Stimulated activated CD8-positive, alpha-beta memory T cell treated with anti-CD3 and anti-CD28 coated beads, Interleukin-7, amount 100 ng/mL, for 48 hours (primary cell): ENCODE measurements at regions not wholly inside any gene's neighbourhood (a gene's known extent, or its start where the extent isn't known, plus 50 kb on each side); places are given as distances from the start of the nearest gene placed in this dataset.

Source experiments
- DNase-seq, 2 donors: peaks; one replicate each; pipeline ENCODE4 v3.0.0-alpha.2; 2020; ENCODE audit warnings: low read depth in 1 of 2; ENCODE audit errors: extremely low read depth in 1 of 2

DNA sequence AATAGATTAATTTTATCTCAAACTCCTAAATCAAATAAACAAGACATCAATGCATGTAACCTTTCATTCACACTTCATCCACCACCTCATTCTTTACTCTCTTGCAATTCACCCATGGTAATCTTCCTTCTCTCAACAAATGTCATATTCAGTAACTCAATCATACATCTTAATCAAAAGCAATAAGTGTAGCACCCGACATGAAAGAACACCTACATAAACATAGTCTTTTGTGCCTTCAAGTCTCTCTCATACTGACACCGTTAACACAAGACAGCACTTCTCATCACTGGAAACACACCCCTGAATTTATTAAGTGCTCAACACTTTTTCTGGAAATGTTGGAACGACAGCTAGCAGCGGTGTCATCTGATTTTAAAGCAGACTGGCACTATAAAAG, 225.9 kb downstream of the TTLL7 start:
- DNase-seq = no peak

DNA sequence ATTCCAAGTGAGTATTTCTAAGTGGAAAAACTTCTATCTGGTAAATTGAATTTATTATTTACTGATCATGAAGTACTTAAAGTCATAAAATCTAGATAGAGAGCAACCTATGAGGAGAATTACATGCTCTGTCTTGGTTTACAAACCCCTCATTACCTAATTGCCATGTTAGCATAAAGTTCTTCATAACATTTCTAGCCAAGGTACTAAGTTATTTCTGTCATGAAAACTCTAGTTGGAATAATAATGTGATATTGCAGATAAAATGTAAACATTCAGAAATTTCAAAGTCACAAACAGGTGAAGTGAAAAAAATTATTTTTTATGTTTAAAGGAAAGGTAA, 228.6 kb downstream of the TTLL7 start:
- no peak for DNase-seq

DNA sequence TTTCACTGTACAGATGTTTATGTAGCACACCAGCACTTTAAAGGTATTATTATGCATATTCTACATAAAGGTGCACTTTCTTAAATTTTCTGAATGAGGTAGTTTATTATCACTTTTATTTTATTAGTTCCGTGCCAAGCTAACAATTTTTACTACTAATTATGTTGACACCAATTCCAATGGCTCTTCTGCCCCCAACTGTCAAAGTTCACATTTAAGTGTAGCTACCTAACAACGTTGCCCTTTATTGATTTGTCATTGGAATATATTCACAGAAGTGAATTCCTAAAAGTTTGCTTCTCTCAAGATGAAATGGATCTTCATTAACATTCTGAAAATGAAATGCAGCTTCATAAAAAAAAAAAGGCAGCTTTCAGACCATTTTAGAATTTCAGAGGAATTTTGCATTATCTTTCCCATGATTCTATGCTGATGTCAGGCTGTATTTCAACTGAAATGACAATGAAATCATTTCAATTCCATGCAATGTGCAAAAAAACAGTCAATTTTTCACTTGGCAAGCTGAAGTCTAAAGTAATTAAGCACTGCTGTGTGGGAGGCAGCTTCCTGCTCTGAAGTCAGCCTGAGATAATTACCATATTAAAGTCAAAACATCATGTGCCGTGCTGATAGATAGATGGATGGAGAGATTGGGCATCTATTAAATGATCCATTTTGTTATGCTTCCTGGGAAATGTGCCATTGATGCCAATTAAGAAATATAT, 229.2 kb downstream of the TTLL7 start:
- no peak for DNase-seq

- no peak for DNase-seq
Measured at GRCh38 chr1:83769072-83769471, 229.9 kb downstream of the TTLL7 start.

DNA sequence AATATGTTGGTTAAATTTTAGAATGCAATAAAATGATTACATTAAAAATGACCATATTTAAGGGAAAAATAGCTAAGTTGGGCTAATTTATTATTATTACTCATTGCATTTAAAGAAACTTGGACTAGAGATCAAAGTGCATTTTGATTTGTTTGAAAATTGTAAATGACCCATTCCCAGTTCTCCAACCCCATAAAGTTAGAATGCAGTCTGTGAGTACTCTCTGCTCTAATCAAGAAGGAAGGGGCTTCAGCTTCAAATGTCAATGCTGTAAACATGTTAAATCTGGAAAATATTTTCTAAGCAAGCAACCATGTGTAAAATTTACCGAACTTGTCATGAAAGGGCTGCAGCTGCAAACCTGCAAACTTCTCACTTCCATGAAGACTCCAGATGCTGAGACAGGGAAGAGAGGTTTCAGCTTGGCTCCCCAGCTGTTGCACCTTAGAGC, 232.7 kb downstream of the TTLL7 start:
- no peak for DNase-seq

- DNase-seq = no peak
Measured at GRCh38 chr1:83765125-83765524, 233.8 kb downstream of the TTLL7 start.

GRCh38 chr1:83764209-83764608, 234.7 kb downstream of the TTLL7 start:
- DNase-seq = no peak

GRCh38 chr1:83763361-83764095, 235.4 kb downstream of the TTLL7 start:
- no peak for DNase-seq

DNA sequence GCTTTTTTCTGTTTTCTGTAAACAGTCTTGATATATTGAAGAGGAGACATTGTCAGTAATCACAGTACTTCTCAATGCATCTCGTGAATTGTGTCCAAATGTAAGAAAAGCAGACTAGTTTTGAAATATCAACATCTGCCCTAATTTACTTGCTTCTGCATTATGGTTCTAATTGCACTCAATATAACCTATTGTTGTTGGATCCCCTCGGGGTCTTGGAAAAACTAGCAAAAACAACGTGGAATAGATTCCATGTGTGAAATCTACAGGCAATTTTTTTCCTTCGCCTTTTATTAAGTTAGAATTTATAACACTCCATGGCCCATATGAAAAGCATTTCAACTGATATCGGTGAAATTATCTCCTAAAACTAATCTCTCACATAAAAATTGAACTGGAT, 236.5 kb downstream of the TTLL7 start:
- no peak for DNase-seq

- no peak for DNase-seq
Measured at GRCh38 chr1:83762039-83762365, 236.9 kb downstream of the TTLL7 start.

DNA sequence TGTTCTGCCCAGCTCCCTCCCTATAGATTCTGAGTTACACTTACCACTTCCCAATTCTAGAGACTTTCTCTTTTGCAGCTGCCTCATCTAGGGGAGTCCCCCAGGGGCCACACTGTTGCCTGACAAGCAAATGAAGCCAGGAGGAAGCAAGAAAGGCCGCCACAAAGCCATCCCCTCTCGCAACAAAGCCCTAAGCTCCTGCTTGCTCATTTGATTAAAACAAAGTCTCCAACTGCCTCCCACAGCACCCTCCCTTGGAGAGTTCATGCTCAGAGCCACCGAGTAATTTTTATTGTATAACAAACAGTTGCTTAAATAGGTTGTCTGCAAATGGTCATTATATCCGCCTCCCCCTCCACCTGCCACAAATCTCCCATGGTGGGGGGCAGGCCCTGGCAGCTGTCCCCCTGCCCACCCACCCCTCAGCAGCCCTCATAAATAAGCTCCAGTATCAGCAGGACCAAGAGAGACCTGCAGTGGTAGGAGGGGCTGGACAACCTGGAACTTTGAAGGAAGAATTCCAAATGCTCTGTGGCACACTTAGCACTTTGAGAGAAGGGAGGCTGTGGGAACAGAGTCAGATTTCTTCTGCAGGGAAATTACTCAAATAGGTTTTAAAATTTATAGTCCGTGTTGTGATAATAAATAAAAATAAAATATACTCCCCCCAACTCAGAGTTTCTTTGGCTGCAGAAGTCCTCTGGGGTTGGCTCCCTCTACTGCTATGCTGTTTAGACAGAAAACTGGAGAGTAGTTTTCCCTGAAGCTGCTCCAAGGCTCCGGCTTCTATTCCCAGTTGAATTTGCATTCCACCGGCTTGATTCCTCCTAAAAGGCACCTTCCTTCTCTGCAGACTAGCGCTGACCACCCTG, 237.5 kb downstream of the TTLL7 start:
- DNase-seq = no peak

- DNase-seq = no peak
Measured at GRCh38 chr1:83760226-83761021, 238.5 kb downstream of the TTLL7 start.

GRCh38 chr1:83756984-83757717, 241.8 kb downstream of the TTLL7 start:
- DNase-seq = no peak

GRCh38 chr1:83751602-83752001, 247.3 kb downstream of the TTLL7 start:
- no peak for DNase-seq

DNA sequence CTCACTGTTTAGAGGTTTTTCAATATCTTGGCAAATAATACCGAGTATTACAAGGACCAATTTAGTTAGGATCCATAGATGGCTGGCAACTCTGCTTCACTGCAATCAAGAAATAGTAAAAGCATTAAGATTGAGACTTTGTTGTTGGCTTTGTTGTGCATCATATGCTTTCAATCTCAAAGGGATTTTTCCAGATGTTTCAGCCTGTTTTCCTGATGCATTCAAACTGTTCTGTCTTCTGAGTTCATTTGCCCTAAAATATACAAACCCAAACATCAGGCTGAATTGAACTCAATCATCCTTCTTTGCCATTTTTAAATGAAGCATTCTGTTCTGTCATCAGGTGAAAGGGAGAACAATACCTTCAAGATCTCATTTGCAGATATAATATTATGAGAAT, 248.7 kb downstream of the TTLL7 start:
- no peak for DNase-seq

GRCh38 chr1:83747853-83748482, 251.0 kb downstream of the TTLL7 start:
- no peak for DNase-seq

- DNase-seq = no peak
Measured at GRCh38 chr1:83746234-83746633, 252.7 kb downstream of the TTLL7 start.

DNA sequence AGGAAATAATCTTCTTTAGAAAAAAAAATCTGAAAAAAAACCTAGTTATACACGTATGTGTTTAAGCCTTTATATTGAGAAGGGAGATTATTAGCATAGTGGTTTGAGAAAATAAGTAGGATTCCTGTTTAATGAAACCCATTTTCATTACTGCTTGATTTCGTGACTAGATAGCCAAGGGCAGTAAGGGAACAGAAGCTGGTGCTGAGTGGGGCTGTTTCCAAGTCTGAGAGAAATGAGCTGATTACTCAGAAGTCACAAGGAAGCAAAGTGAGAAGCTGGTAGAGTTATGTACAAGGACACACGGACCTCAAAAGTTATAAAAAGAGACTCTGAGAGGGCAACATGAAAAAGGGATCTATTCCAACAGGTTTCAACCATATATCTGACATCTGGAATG, 256.5 kb downstream of the TTLL7 start:
- DNase-seq = no peak

DNA sequence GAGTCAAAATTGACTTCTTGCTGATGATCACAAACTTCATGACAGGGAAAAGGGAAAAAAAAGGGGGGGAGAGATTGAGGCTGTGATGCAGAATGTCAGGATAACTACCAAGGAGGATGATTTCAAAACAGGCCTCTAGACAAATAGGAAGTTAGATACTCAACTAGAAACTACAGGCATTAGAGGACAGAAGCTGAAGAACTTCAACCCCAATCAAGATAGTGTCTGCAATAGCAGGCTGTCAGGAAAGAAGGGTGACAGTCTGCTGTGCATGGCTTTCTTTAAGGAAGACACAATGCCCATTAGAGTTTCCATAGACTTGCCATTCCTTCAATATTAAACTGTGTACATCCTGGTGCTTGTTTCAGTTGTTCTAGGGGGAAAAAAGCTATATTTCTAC, 257.2 kb downstream of the TTLL7 start:
- DNase-seq = no peak

DNA sequence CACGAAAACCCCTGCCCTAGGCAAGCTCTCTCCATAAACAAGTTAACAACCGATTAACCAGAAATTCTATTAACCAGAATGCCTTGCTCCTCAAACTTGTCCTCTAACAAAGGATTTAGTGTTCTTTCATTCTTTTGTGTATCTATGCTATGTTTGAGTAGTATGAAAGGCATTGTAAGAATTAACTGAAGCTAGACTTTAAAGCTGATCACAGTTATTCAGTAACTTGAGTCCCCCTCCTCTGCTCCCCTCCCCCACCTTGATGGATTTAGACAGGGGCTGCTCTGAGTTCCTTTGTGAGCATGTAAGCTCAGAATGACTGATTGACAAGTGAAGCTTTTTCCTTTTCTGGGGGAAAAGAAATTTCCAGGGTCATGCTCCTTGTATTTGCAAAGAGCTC, 257.6 kb downstream of the TTLL7 start:
- DNase-seq = no peak
